M059J (cell line): ENCODE measurements at regions not wholly inside any gene's neighbourhood (a gene's known extent, or its start where the extent isn't known, plus 50 kb on each side); places are given as distances from the start of the nearest gene placed in this dataset.
"Not testable (repeated sequence)": the region's sequence is repeated elsewhere in the genome, so short reads cannot be mapped to it uniquely, and the experiment has no call there.

Experiments used
- DNase-seq: peaks from one replicate; pipeline ENCODE4 v3.0.0-alpha.2; 2012; ENCODE audit warnings: low read depth

DNA sequence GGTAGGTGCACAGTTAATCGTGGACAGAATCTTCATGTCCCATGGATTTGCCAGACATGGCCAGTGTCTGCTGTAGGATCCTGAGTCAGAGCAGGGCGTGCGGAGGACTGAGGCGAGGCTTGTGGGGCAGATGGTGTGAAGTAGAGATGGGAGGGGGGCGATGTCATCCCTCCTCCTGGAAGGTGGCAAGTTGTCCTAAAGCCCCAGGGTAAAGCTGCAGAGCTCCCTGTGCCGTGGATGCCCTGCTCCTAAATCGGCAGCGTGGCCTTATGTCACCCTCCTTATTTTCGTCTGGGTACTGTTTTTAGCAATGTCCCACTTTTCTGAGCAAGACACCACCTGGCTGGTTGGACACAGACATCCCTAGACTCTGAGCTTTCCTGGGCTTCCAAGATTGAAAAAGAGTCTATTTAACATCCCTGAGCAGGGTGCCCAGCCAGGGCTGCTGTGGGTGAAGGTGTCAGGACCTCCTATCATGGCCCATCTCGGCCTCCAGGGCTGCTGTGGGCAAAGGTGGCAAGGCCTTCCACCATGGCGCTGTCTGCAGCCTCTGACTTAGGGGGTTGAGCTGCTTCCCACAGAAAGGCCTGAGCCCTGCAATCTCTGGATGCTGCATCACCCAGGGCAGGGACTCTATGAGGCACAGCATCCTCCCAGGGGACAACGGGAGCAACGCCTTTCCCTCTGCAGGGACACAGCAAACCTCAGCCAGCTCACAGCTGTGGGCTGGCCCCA, 145.4 kb downstream of the TTLL2 start:
- no peak for DNase-seq

DNA sequence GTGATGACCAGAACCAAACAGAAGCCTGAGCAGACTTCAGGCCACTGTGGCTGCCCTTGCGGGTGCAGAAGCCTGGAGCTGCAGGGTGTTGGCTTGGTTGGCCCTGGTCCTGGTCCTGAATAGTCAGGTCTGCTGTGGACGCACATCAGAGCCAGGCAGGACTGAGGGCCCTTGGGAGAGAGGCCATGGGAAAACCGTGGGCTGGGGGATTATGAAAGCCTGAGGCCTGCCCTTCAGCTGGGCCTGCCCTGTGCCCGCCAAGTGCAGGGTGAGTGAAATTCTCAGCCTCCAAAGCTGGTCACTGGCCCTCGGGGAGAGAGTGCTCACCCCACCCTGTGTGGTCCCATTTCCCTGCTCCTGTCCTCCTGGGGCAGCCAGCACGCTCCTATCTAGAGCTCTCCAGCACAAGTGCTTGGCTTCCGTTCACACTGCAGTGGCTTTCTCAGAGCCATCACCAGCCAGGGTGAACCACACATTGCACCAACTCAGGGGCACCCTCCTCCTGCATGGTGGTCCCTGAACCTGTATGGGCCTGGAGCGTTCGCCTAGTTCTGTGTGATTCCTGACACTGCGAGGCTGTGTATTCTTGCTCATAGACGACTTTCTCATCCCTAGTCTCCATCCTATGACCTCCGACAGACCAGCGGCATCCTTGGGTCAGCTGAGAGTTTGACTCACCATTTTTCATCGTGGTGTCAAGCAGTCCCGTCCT, 146.1 kb downstream of the TTLL2 start:
- DNase-seq: no peak

DNA sequence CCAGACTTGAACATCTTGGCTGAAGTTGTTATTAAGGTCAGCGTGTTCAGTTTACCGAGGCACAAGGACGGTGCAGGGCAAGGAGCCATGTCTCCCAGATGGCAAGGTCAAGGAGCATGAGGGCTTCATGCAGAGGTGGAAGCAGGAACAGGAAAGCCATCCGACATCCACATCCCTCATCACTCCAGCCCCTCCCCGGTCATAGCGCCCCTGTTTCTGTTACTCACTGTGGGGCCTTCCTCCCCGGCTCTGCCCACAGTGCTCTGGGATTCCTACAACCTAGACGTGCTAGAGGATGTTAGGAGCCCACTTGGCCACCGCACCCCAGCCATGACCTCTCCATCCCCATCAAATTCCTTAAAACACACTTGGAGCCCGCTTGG, 146.7 kb downstream of the TTLL2 start:
- no peak for DNase-seq

DNA sequence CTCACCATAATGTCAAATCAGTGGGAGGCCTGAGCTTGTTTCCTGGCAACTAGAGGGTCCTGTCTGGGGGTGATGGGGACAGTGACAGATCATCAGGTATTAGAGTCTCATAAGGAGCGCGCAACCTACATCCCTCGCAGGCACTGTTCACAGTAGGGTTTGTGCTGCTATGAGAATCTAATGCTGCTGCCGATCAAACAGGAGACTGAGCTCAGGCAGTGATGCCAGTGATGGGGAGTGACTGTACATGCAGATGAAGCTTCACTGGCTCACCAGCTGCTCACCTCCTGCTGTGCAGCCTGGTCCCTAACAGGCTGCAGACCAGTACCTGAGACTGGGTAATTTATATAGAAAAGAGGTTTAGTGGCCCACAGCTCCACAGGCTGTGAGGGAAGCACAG, 147.3 kb downstream of the TTLL2 start:
- DNase-seq: no peak

DNA sequence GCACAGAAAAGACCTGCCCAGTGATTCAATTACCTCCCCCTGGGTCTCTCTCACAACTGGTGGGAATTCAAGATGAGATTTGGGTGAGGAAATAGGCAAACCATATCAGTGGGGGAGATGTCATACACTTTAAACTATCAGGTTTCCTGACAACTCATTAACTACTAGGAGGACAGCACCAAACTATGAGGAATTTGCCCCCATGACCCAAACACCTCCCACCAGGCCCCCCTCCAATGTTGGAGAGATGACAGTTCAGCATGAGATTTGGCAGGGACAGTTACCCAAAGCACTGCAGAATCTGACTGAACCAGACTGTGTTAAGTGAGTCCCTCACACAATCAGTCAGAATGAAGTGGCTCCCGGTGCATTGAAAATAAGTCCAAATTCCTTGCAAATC, 148.0 kb downstream of the TTLL2 start:
- no peak for DNase-seq

DNA sequence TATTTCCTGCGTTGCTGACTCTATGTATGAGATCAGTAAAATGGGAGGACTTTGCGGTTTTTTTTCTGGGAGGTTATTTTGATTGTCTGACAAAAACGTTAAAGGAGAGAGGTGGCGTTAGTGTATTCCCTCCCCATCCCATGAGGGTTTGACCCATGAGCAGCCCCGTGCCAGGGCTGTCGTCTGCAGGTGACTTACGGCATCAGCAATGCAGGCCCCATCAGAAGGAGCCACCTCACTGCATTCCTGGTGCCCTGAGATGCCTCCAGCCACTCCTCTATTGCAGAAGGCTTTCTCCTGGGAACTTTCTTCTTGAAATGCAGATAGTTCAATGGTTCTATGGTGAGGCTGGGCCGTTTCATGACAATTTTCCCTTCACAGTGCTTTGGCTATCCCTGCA, 149.3 kb downstream of the TTLL2 start:
- DNase-seq: no peak

DNA sequence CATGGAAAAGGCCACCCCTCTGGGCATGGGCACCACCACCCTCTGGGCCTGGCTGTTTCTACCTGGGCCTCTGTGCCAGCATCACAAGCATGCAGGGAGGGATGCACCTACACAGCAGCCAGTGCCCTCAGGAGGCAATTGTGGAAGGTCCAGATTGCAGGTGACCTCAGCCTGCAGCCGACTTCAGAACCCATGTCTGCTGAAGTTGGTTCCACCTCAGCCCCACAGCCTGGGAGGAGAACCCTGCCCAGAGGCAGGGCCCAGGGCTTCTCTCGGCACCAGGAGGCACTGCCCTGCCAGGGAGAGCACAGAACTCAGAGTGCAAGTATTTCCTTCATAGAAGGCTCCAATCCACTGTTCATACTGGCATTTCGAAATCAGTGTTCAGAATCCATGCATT, 149.8 kb downstream of the TTLL2 start:
- DNase-seq: no peak

DNA sequence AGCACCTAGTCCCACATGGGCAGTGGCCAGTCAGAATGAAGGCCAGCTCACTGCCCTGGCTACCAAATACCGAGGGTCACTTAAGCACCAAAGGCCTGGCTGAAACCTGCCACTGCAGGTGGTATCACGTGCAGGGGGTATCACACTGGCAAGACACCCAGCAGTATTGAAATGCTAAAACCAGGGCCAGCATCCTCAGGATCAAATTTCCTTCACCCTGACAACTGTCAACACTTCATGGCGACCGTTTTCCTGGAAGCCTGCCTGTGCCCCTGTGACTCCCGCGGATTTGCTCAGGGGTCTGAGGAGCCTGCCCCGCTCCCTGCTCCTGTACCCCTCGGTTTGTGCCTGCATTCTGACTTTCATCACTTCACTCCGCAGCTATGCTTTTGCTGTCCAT, 151.1 kb downstream of the TTLL2 start:
- no peak for DNase-seq

DNA sequence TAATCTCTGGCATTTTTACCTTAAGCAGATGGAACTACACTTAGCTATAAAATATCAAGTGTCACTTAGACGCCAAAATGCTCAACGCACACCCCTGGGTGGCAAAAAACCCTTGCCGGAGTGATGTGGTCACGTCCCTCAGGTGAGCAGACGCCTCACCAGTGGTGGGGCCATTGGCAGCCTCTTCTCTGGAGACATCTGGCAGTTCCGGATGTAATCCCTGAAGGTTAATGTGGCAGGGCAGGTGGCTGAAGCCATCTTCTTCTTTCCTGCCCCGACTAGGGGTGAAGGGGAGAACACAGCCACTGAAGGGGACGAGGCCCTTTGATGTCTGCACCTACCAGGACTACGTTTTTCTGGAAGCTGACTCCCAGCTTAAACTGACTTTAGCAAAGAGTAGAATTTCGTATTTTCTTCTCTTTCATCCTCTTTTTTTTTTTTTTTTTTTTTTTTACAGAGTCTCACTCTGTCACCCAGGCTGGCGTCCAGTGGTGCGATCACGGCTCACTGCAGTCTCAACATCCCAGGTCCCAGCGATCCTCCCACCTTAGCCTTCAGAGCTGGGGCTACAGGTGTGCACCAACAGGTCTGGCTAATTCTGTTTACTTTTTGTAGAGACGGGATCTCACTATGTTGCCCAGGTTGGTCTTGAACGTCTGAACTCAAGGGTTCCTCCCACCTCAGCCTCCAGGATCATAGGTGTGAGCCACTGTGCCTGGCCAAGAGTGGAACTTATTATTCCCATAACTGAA, 152.1 kb downstream of the TTLL2 start:
- DNase-seq: no peak

DNA sequence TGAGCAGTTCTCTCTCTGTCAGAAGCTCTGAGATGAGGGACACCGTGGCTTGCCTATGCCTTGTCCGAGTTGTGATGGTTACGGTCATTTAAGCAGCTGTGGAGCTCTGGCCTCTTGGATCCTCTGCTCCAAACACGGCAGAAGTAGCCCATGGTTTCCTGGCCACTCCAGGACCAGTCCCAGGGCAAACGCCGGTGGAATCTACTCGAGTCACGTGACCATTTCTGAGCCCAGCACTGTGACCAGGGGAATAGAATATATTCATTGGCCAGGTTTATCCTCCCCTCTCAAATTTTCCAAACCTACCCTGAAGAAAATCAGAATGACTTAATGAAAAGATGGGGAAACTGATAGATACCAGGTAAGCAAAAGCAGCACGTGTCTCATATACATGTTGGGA, 152.8 kb downstream of the TTLL2 start:
- no peak for DNase-seq

DNA sequence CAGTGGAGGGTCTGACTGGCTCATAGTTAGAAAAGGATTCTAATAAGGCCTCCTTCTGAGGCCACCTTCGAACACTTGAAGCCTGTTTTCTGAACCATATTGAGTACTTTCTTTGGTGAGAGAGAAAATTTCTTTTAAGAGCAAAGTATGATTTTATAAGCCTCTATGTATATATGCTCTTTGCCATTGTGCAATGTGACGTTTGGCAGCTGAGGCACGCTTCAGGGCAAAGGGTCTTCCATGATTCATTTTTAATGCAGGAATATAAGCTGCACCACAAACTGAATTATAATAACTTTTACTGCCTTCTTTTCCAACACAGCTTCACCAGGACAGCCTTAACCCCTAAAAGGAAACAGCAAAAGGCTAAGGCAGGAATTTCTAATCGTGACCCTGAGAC, 154.4 kb downstream of the TTLL2 start:
- DNase-seq: no peak

DNA sequence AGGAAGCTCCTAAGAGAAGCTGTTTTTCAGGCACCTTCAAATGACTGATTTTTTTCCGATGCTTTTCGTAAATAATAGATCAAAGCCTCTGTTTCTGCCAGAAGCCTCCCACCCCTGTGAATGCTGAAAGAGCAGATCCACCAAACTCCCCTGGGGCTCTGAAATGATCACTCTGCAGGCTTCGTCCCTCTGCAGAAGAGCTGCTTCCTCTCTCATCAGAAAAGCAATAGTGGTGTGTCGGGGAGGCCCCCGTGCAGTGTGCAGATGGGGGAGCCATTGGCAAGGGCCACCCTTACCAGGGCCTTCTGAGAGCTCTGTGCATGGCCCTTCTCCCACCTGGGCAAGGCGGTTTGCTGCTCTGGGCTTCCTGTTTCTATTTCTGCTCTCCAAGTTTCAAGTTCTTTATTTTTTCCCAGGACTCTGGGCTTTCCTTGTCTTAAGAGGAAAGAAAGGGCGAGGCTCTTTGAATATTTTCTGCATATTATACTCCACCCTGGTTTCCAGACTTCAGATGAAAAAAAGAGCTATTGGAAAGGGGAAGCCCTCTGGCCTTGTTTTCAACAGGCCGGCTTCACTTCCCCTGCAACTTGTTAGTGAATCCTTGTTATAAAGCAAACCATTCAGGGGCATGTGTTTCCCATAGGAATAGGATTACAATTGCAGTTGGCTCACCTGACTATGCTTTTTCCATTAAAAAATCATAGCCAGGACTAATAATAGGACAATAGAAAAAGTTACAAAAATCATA, 155.2 kb downstream of the TTLL2 start:
- DNase-seq: no peak

DNA sequence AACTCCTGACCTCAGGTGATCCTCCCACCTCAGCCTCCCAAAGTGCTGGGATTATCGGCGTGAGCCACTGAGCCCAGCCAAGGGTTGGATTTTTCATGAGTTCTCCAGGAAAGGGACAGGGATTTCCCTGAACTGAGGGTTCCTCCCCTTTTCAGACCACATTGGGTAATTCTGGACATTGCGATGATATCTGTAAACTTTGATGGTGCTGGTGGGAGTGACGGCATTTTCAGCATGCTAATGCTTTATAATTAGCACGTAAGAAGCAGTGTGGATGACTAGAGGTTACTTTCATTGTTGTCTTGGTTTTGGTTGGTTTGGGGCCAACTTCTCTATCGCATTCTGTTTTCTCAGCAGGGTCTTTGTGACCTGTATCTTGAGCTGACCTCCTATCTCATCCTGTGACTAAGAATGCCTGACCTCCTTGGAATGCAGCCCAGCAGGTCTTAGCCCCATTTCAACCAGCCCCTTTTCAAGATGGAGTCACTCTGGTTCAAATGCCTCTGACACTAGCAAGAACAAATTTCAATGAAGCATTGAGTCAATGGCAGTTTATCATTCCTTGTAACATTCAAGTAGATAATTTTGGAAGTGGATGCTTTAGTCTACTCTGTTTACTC, 156.5 kb downstream of the TTLL2 start:
- no peak for DNase-seq

DNA sequence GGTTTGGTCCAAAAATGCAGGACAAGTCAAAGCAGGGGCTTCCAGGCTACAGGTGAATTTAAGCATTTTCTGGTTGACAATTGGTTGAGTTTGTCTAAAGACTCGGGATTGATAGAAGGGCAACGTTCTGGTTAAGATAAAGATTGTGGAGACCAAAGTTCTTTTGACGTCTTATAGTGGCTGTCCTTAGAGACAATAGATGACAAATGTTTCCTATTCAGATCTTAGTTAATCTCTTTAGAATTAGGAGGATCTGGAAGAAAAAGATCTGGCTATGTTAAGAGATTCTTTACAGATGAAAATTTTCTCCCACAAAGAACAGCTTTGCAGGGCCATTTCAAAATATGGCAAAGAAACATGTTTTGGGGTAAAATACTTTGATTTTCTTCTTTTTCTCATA, 157.9 kb downstream of the TTLL2 start:
- not testable (repeated sequence) for DNase-seq

DNA sequence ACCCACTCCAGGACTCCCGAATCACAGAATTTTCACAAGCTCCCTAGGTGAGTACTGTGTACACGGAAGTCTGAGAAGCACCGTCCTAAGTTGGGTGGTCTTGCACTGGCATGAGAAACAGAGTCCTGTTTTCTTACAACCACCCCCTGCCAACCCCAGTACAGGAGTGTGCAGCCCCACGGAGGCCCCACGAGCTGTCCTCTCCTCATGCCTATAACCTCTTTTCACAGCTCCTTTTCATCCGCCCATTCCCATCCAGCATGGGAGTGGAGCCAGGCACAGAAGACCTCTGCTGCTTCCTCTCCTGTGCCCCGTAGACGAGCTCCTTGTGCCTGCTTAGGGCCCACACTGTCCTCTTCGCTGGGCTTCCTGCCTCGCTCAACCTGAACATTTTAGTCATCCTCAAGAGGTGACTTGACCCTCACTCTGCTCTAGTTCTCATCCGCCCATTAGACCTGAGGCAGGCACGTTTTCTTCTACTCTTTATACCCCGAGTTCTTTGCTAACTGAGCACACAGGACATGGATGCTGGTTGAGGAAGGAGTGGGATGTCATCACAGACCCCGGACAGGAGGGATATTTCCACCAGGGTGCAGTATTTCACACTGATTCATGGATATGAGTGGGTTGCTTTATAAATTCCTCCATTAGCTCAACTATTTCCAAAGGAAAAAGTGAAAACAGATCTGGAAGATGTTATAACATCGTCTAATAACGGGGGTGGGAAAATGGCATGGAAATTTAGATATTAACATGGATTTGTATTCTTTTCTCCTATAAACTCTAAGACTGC, 160.5 kb downstream of the TTLL2 start:
- peak; percentile 4 for DNase-seq

DNA sequence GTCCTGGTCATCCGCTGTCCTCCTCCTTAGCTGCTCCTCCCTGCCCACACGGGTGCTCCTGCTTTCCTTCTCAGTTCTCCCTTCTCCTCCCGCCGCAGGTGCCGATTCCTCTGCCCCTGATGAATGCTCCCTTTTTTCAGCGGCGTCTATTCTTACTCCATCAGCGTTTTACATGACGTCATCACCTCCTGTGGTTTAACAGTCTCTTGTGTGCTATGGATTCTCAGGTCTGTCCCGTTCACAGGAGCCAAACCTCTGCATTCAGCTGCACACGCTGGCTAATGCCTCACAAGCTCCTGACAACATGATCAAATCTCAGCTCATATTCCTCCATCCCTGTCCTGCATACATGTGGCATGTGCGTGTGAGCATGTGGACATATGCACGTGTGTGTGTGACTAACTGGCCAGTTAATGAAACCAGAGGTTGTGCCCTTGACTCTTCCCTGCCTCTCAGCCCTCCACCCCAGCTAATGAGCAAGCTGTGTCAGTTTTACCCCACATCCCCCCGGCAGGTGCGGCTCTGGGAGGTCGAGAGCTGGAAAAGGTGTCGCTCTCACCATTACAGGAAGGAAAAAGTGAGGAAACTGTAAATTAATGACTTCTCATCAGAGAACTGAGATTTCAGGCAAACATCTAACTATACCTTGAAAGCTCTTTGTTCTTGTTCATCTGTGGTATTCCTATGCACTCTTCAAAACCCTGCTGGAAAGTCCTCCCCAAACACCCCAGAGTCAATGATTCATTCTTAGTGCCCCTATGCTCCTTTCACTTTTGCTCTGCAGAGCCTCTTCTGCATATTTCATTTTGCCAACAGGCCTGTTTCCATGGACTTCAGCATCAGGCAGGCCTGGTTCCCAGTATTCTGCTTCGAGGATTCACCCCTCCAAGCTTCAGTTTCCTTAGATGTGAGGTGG, 163.1 kb downstream of the TTLL2 start:
- peak; percentile 4 for DNase-seq

DNA sequence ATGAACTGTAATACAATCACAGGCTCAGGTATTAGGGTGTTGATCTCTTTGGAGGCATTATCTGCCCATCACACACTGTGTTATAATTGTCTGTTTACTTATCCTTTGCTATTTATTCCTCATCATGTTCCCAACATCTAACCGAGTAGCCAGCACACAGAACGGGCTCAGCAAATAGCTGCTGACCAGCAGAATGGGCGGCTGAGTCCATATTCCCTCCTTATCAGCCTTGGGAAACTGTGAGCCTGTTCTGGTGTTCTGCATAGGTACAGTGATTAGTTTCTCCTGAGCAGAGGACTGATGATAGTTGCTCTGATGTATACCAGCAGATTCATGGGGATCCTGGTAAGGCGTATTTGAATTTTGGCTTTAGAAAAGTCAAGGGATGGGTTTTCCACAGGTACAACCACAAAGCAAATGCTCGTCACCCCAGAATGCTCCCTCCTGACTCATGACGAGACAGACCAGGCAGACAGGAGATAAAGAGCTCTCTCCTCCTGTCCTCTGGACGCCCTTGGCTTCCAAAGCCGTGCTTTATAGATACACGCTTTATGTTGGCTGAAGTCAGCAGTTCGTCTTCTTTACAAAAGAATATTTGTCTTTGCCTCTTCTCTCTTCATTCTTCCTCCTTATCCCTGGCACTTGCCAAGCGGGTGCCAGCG, 166.7 kb downstream of the TTLL2 start:
- no peak for DNase-seq

DNA sequence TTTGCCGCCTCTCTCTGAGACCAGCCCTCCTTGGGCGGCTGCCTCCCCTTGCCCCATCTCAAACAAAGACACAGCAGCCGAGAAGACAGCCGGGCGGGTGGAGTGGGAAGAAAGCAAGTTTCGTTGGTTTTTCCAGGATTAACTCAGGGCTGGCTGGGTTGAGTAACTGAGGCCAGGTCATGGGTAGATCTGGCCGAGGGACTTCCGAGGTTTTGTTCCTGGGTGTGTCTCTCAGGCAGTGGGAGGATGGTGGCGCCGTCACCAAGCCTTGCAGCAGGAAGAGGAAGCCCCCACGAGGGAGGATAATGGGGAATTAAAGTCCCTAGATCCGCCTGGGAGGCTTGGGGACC, 167.2 kb downstream of the TTLL2 start:
- no peak for DNase-seq

DNA sequence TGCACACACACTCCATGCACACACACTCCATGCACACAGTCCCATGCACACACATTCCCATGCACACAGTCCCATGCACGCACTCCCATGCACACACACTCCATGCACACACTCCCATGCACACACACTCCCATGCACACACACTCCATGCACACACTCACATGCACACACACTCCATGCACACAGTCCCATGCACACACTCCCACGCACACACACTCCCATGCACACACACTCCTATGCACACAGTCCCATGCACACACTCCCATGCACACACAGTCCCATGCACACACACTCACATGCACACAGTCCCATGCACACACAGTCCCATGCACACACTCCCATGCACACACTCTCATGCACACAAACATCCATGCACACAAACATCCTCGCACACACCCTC, 168.4 kb downstream of the TTLL2 start:
- no peak for DNase-seq
